RCC 7860 (cell line): ENCODE measurements at regions not wholly inside any gene's neighbourhood (a gene's known extent, or its start where the extent isn't known, plus 50 kb on each side); places are given as distances from the start of the nearest gene placed in this dataset.
"Not testable (repeated sequence)": the region's sequence is repeated elsewhere in the genome, so short reads cannot be mapped to it uniquely, and the experiment has no call there.

Source experiments
- DNase-seq: peaks from one replicate; pipeline ENCODE4 v3.0.0-alpha.2; 2015; ENCODE audit warnings: low spot score
- FAIRE-seq: peaks from 2 replicates; lab custom pipeline; 2012; peaks lifted over from hg19 to GRCh38; lab: Jason Lieb, UNC

- peak; percentile 15 for DNase-seq
- FAIRE-seq = no peak
Measured at GRCh38 chr3:29171043-29171990, 109.6 kb upstream of the RBMS3 start.

DNA sequence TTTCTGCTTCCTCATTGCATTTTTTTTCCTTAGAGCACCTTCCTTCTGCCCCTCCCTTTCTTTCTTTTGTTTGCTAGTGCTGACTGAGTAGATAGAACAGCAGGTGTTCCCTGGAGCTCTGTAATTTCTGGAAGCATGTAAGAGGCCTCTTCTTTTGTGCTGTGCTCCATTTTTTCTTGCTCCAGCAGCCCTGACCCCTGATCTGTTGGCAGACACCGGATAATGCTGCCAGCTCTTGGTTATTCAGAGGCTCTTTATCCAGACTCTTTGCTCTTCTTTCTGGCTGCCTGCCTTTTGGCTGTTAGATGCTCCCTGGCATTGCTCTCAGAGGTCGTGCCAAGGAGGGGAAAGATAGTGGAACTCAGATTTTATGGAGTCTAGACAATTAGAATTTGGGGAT lies 104.4 kb upstream of the RBMS3 start:
- FAIRE-seq = no peak
- no peak for DNase-seq

GRCh38 chr3:29178809-29179793 lies 101.8 kb upstream of the RBMS3 start:
- DNase-seq = no peak
- FAIRE-seq = no peak

GRCh38 chr3:29181149-29181780 lies 99.6 kb upstream of the RBMS3 start:
- no peak for FAIRE-seq
- no peak for DNase-seq

DNA sequence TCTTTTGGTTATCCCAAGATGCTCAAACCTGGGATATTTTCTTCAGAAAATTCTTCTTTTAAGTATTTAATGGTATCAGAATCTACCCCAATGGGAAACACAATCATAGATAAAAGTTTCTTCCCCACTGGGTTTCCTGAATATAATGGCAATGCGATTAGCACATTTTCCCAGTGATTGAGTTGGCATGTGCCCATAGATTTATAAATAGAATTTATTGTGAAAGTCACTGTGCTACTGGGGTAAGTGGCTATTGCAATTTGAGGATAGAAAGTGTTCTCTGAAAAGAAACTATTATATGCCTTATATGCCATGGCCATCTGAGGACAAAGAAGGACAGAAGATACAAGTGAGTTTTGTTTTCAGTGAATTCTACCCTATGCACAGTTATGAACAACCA lies 99.0 kb upstream of the RBMS3 start:
- no peak for DNase-seq
- no peak for FAIRE-seq

- FAIRE-seq, DNase-seq: not testable (repeated sequence)
Measured at GRCh38 chr3:29182828-29183227, 98.0 kb upstream of the RBMS3 start.

DNA sequence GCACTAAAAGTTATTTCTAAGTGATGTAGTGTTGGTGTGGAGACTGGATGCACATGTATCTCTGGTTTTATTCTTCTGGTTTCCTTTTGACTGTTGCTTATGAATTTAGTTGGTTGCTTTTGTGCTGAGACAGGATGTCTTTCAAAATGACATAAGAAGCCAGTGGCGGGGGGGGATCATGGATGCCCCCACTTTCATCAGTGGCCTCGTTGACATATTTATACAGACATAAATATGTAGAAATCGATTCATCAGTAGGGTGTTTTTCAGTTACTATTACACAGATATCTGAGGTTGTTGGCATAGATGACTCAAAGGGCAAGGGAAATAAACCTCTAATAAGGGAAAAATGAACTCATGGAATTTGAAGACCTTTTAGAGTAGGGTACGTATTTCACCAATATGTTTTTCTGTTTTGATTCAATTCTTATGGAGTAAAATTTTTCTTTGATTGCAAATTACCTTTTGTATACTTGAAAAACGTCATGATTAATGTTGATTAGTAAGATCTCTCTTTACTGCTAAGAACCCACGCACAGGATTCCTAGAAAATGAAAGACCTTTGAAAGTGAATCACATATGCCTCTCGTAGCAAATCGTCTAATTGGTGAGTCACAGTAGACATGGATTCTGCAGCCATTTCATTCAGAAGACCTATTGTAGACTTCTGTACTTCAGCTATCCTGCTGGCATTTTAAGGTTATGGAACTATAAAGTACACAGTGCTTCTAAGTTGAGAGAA lies 97.4 kb upstream of the RBMS3 start:
- FAIRE-seq (peak; percentile 2), DNase-seq (peak; percentile 35)

DNA sequence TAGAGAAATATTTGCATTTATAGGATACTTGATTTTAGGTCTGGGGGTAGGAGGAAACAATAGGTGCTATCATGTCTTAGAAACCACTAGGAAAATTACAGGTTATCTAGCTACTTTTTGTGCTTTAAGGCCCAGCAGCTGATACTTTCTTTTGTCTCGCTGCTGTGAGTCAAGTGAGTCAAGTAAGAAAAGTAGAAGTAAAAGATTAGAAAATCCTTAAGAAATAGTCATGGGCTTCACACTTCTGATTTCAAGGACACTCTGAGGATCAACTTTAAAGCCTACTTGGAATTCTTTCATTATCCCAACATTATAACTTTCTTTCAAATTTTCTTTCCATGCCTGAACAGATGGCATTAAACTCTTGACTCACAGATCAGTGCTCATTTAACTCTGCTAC lies 95.2 kb upstream of the RBMS3 start:
- DNase-seq (peak; percentile 55), FAIRE-seq (no peak)

DNA sequence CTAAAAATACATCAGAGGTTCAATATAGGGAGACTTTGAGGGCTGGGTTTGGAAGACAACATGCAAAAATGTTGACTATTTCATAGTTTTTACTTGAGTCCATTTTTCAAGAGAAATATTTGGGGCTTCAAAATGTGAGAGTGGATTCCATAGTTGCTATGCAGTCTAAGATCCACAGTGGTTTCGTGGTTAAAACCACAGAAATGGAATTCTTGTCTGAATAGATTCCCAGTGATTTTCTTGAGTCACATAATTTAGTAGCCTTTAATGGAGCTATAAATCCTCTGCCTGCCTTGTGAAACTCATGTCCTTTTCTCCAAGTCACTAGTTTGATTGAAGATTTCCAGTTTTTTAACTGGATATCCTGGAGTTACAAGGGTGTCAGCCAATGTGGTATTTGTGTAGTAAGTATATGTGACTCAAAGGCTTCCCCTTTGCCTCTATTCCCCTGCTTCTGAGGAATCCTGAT lies 94.7 kb upstream of the RBMS3 start:
- DNase-seq (peak; percentile 100), FAIRE-seq (peak; percentile 100)

DNA sequence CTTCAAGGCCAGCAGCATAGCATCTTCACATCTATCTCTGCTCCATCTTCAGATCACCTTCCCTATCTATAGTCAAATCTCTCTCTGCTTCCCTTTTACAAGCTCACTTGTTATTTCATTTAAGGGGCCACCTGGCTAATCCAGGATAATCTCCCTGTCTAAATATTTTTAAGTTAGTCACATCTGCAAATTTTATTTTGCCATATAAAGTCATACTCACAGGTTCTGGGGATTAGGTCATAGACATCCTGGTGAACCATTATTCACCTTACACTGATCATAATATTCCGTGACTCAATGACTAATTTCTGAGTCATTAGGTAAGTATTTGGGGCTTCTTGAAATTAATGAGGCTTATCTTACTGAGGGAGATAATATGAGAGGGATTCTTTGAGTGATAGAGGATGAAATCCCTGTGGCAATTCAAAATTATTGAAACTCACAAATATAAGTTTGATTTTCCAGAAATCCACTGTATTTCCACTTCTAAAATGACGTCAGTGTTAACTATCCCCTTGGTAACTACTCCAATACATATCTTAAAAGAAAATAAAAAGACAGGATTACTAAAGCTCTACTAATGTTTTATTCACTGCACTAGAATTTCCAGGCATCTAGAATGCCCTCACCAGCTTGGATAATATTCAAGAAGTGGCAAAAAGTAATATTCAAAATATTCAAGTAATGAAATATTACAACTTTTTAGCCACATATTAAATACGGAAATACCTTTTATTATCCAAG lies 93.7 kb upstream of the RBMS3 start:
- peak; percentile 99 for DNase-seq
- FAIRE-seq = no peak

DNA sequence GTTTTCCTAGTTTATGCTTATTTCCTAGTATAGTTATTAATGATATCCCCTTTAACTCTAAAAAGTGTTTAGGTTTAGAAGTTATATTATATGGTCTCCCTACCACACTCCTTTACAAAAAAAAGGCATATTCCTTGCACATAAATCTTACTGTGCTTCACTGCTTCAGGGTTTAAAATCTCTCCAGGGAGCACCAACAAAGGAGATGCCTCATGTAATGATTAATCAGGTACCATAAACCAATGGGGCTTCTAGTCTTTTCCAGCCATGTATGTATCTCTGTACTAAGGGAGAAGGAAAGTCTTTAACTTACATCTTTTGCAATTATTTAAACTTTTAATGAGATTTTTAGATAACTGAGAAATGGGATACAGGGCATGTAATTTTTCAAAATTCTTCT lies 91.5 kb upstream of the RBMS3 start:
- FAIRE-seq (peak; percentile 89), DNase-seq (peak; percentile 39)

DNA sequence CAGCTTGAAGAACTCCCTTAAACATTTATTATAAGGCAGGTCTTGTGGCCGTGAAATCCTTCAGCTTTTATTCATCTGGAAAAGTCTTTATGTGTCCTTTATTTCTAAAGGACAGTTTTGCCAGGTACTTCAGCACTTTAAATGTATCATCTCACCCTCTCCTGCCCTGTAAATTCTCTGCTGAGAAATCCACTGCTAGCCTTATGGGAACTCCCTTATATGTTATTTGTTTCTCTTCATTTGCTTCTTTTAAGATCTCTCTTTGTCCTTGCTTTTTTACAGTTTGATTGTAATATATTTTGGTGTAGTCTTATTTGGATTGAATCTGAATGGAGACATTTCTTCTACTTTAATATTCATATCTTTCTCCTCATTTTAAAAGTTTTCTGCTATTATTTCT lies 86.7 kb upstream of the RBMS3 start:
- FAIRE-seq = no peak
- no peak for DNase-seq

DNA sequence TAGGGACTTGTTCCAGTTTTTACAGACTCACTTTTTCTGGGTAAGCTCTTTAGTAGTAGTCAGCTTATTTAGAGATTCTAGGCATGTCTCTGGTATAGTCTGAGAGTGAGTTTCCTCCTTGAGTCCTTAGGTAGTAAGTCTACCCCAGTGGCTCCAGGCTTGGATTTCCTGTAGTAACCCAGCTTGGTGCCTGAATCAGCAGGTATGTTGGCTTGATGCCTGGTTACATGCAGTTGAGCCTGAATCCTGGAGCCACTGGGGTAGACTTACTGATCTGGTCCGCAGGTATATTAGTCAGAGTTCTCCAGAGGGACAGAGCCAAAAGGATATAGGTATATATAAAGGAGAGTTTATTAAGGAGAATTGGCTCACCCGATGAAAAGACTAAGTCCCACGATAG lies 85.8 kb upstream of the RBMS3 start:
- peak; percentile 54 for FAIRE-seq
- DNase-seq = peak; percentile 27

- no peak for DNase-seq
- FAIRE-seq = no peak
Measured at GRCh38 chr3:29201604-29202003, 79.3 kb upstream of the RBMS3 start.

- no peak for DNase-seq
- no peak for FAIRE-seq
Measured at GRCh38 chr3:29202378-29202777, 78.5 kb upstream of the RBMS3 start.

GRCh38 chr3:29203851-29204250 lies 77.0 kb upstream of the RBMS3 start:
- FAIRE-seq (no peak), DNase-seq (no peak)

DNA sequence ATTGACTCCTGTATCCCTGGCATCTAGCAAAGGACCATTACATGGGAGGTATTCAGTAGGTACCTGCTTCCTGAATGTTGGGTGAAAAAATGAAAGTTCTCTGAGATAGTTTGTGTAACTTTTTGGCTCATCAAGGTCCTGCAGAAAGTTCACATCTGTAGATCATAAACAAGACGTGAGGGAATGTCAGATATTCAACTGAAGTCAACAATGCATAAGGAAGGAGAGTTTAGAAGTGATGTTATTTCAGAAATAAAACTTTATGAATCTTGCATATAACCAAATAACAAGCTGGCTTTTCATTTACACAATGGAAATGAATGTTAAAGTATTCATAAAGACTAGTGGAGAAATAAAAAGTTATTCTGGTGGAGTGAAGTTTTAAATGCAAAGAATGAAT lies 73.4 kb upstream of the RBMS3 start:
- FAIRE-seq = no peak
- DNase-seq = no peak

GRCh38 chr3:29212789-29213433 lies 68.0 kb upstream of the RBMS3 start:
- FAIRE-seq (no peak), DNase-seq (no peak)
